K562 (cell line): ENCODE measurements at regions not wholly inside any gene's neighbourhood (a gene's known extent, or its start where the extent isn't known, plus 50 kb on each side); places are given as distances from the start of the nearest gene placed in this dataset.

ENCODE experiments used
- BDP1 ChIP-seq: IDR thresholded peaks from 3 replicates; pipeline ENCODE4 v1.6.1; 2011; ENCODE audit not compliant: insufficient read length, insufficient read depth
- BHLHE40 ChIP-seq: IDR thresholded peaks from 2 replicates; pipeline ENCODE4 v1.6.1; 2011; ENCODE audit warnings: low read length, improper control_type of control experiment
- CHD1 ChIP-seq: fragments of 200-600 bp; sonication (generic); IDR thresholded peaks from one replicate; pipeline ENCODE4 v1.6.1; 2012; ENCODE audit warnings: mild to moderate bottlenecking, moderate library complexity, low read length, inconsistent platforms
- ETV1 ChIP-seq: fragments of 450-650 bp; conservative IDR thresholded peaks from 2 replicates; pipeline ENCODE4 v1.6.1; 2016; ENCODE audit warnings: missing genetic modification characterization, control low read depth, low read depth, missing compliant biosample characterization
- FOXA1 ChIP-seq: fragments of 450-650 bp; IDR thresholded peaks from 2 replicates; pipeline ENCODE4 v1.6.1; 2016; ENCODE audit warnings: mild to moderate bottlenecking, borderline replicate concordance
- FOXJ3 ChIP-seq: sonication (generic); formaldehyde crosslinking; IDR thresholded peaks from 2 replicates; pipeline ENCODE4 v1.4.0; 2020; ENCODE audit warnings: mild to moderate bottlenecking, missing genetic modification reagents
- KDM1A ChIP-seq, 2 experiments: fragments of 450-650 bp; IDR thresholded peaks; 2 replicates each; pipeline ENCODE4 v1.6.1; 2016; ENCODE audit warnings: mild to moderate bottlenecking in 2 of 2
- MEIS2 ChIP-seq: fragments of 450-650 bp; IDR thresholded peaks from 2 replicates; pipeline ENCODE4 v1.6.1; 2014; ENCODE audit warnings: mild to moderate bottlenecking; ENCODE audit not compliant: partially characterized antibody
- PTBP1 ChIP-seq: fragments of 200-400 bp; formaldehyde crosslinking; IDR thresholded peaks from 2 replicates; pipeline ENCODE4 v1.6.1; 2017; ENCODE audit warnings: low read depth, low read length
- RCOR1 ChIP-seq, 2 experiments: IDR thresholded peaks; 2 replicates each; pipeline ENCODE4 v1.6.1; 2012; ENCODE audit warnings: low read depth in 2 of 2, low read length in 2 of 2, borderline replicate concordance in 1 of 2, improper control_type of control experiment in 1 of 2
- YBX1 ChIP-seq: fragments of 450-650 bp; IDR thresholded peaks from 2 replicates; pipeline ENCODE4 v1.7.1; 2016; ENCODE audit warnings: mild to moderate bottlenecking
- ZFP36 ChIP-seq: fragments of 150-350 bp; IDR thresholded peaks from 2 replicates; pipeline ENCODE4 v1.6.1; 2018; ENCODE audit warnings: low read length, low read depth; ENCODE audit not compliant: partially characterized antibody
- ZNF134 ChIP-seq: fragments of 250-450 bp; sonication (Bioruptor Pico); conservative IDR thresholded peaks from 2 replicates; pipeline ENCODE4 v1.4.0; 2020
- ZNF143 ChIP-seq: sonication (generic); formaldehyde crosslinking; IDR thresholded peaks from 2 replicates; pipeline ENCODE4 v1.9.0; 2022; ENCODE audit warnings: mild to moderate bottlenecking, missing genetic modification reagents
- TF ChIP-seq, protein P1 (sequence below): fragments of 450-650 bp; IDR thresholded peaks from 2 replicates; pipeline ENCODE4 v1.7.1; 2018; ENCODE audit warnings: mild to moderate bottlenecking, low read depth; ENCODE audit not compliant: partially characterized antibody
- TF ChIP-seq, protein P2 (sequence below): fragments of 450-650 bp; IDR thresholded peaks from 2 replicates; pipeline ENCODE4 v1.6.1; 2018; ENCODE audit not compliant: partially characterized antibody
- TF ChIP-seq, protein P3 (sequence below): fragments of 250-450 bp; sonication (Bioruptor Pico); IDR thresholded peaks from 2 replicates; pipeline ENCODE4 v1.8.0; 2021; ENCODE audit warnings: borderline replicate concordance, mild to moderate bottlenecking, moderate library complexity; ENCODE audit not compliant: poor library complexity, severe bottlenecking
- TF ChIP-seq, protein P4 (sequence below): sonication (generic); IDR thresholded peaks from 2 replicates; pipeline ENCODE4 v1.6.1; 2016

DNA sequence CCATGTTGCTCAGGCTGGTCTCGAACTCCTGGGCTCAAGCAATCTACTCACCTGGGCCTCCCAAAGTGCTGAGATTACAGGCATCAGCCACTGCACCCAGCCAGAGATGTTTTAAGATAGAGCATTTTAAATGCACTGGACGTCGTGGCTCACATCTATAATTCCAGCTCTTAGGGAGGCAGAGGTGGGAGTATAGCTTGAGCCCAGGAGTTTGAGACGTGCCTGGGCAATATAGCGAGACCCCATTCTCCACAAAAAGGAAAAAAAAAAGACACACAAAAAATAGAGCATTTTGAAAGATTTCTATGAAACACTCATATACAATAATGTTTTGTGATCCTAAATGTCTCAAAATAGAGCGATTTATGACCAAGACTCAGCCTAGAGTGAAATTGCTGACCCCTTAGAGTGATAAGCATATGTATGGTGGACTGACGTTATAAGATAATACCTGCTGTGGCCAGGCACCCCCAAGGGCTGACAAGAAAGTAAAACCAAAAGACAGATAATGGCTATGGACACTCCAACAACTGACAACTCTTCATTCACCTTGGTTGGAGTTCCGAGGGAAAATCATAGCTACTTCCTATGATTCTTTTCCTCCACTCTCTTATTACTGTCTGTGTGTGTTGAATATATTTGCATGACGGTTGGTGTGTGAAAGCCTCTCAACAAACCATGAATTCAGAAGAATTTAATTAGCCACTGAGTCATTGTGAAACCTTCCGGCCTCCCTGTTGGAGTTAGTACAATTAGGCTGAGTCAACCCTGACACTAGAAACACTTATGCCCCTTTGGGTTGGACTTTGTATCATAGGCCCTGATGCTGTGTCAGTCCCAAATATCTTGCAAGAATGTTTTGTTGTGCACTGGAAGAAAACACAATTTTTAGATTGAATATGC is 526.5 kb upstream of the NUDT12 start (continued):
- TF ChIP-seq BHLHE40, result peak; percentile 21; the same call in 1 of the 2 replicates
- TF ChIP-seq, protein P1, sequence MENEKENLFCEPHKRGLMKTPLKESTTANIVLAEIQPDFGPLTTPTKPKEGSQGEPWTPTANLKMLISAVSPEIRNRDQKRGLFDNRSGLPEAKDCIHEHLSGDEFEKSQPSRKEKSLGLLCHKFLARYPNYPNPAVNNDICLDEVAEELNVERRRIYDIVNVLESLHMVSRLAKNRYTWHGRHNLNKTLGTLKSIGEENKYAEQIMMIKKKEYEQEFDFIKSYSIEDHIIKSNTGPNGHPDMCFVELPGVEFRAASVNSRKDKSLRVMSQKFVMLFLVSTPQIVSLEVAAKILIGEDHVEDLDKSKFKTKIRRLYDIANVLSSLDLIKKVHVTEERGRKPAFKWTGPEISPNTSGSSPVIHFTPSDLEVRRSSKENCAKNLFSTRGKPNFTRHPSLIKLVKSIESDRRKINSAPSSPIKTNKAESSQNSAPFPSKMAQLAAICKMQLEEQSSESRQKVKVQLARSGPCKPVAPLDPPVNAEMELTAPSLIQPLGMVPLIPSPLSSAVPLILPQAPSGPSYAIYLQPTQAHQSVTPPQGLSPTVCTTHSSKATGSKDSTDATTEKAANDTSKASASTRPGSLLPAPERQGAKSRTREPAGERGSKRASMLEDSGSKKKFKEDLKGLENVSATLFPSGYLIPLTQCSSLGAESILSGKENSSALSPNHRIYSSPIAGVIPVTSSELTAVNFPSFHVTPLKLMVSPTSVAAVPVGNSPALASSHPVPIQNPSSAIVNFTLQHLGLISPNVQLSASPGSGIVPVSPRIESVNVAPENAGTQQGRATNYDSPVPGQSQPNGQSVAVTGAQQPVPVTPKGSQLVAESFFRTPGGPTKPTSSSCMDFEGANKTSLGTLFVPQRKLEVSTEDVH, result no peak
- no peak for TF ChIP-seq ZFP36
- peak; percentile 92 for TF ChIP-seq MEIS2
- peak in 1 of 2 experiments; percentile 29; a peak in 1 of 4 replicates for TF ChIP-seq RCOR1 (IDR thresholded peaks at IDR 0.05; ENCODE audit: borderline replicate concordance in 1 of 2, low read depth in 2 of 2, low read length in 2 of 2)
- TF ChIP-seq ETV1 (tag), result peak; percentile 74
- no peak for TF ChIP-seq PTBP1
- TF ChIP-seq, protein P2, sequence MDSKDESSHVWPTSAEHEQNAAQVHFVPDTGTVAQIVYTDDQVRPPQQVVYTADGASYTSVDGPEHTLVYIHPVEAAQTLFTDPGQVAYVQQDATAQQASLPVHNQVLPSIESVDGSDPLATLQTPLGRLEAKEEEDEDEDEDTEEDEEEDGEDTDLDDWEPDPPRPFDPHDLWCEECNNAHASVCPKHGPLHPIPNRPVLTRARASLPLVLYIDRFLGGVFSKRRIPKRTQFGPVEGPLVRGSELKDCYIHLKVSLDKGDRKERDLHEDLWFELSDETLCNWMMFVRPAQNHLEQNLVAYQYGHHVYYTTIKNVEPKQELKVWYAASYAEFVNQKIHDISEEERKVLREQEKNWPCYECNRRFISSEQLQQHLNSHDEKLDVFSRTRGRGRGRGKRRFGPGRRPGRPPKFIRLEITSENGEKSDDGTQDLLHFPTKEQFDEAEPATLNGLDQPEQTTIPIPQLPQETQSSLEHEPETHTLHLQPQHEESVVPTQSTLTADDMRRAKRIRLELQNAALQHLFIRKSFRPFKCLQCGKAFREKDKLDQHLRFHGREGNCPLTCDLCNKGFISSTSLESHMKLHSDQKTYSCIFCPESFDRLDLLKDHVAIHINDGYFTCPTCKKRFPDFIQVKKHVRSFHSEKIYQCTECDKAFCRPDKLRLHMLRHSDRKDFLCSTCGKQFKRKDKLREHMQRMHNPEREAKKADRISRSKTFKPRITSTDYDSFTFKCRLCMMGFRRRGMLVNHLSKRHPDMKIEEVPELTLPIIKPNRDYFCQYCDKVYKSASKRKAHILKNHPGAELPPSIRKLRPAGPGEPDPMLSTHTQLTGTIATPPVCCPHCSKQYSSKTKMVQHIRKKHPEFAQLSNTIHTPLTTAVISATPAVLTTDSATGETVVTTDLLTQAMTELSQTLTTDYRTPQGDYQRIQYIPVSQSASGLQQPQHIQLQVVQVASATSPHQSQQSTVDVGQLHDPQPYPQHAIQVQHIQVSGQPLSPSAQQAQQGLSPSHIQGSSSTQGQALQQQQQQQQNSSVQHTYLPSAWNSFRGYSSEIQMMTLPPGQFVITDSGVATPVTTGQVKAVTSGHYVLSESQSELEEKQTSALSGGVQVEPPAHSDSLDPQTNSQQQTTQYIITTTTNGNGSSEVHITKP, result no peak
- TF ChIP-seq CHD1, result no peak
- no peak for TF ChIP-seq FOXA1
- TF ChIP-seq ZNF134, result no peak
- TF ChIP-seq, protein P3, sequence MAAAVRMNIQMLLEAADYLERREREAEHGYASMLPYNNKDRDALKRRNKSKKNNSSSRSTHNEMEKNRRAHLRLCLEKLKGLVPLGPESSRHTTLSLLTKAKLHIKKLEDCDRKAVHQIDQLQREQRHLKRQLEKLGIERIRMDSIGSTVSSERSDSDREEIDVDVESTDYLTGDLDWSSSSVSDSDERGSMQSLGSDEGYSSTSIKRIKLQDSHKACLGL (CRISPR knock-in tag), result no peak
- TF ChIP-seq KDM1A (IDR thresholded peaks at IDR 0.05), result peak in 1 of 2 experiments; percentile 54; a peak in 3 of 4 replicates
- no peak for TF ChIP-seq FOXJ3
- TF ChIP-seq ZNF143 (CRISPR knock-in tag), result no peak
- no peak for TF ChIP-seq YBX1
- TF ChIP-seq, protein P4, sequence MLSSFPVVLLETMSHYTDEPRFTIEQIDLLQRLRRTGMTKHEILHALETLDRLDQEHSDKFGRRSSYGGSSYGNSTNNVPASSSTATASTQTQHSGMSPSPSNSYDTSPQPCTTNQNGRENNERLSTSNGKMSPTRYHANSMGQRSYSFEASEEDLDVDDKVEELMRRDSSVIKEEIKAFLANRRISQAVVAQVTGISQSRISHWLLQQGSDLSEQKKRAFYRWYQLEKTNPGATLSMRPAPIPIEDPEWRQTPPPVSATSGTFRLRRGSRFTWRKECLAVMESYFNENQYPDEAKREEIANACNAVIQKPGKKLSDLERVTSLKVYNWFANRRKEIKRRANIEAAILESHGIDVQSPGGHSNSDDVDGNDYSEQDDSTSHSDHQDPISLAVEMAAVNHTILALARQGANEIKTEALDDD, result peak; percentile 67
- no peak for TF ChIP-seq BDP1
